Vagina (tissue), 2 donors: ENCODE measurements at regions not wholly inside any gene's neighbourhood (a gene's known extent, or its start where the extent isn't known, plus 50 kb on each side); places are given as distances from the start of the nearest gene placed in this dataset.

ENCODE experiments used
- POLR2A ChIP-seq, 2 donors: fragments of 450-650 bp; IDR thresholded peaks; one replicate each; pipeline ENCODE4 v1.6.1; 2017; ENCODE audit warnings: antibody characterized with exemption in 2 of 2, mild to moderate bottlenecking in 2 of 2, moderate library complexity in 2 of 2
- POLR2AphosphoS5 ChIP-seq, 2 donors: sonication (generic); formaldehyde crosslinking; IDR thresholded peaks; one replicate each; pipeline ENCODE4 v1.9.0; 2017; ENCODE audit warnings: antibody characterized with exemption in 2 of 2, mild to moderate bottlenecking in 2 of 2, low read depth in 1 of 2; ENCODE audit not compliant: insufficient read depth in 1 of 2
- TF ChIP-seq, protein P1 (sequence below), 3 experiments: fragments of 450-650 bp in 2 of 3; fragments of 200-600 bp in 1 of 3; sonication (generic) in 1 of 3; IDR thresholded peaks; one replicate each; pipeline ENCODE4 v1.5.1; 2017 to 2019; ENCODE audit warnings: antibody characterized with exemption in 3 of 3, mild to moderate bottlenecking in 2 of 3, moderate library complexity in 2 of 3

DNA sequence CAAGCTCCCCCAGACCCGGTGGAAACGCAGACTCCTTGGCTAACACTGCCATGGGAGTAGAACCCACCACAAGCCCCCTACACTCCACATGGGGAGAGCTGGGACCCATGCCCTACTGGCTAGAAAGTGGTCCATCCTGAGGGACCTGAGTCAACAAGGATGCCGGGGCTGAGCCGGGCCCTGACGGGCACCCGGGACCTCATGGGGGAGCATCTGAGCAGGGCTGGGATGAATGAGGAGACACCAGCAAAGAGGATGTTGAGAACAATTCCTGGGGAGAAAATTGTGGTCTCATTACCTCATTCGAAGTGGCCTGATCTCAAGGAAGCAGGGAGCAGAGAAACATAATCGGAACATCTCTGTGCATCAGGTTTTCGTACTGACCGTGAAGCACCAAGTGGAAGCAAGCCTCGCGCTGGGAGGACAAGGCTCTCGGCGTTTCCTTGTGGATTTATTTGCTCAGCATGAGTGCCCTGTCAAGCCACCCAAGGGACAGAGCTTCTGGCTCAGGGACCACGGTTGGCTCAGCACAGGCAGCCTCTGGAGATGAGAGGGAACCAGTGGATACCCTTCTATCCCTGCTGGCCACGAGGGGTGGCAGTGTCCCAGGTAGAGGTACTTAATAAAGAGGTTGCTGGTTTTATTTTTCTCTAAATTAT lies 132.2 kb upstream of the FAM20C start:
- no peak for TF ChIP-seq POLR2A (IDR thresholded peaks at IDR 0.05)
- TF ChIP-seq, protein P1, sequence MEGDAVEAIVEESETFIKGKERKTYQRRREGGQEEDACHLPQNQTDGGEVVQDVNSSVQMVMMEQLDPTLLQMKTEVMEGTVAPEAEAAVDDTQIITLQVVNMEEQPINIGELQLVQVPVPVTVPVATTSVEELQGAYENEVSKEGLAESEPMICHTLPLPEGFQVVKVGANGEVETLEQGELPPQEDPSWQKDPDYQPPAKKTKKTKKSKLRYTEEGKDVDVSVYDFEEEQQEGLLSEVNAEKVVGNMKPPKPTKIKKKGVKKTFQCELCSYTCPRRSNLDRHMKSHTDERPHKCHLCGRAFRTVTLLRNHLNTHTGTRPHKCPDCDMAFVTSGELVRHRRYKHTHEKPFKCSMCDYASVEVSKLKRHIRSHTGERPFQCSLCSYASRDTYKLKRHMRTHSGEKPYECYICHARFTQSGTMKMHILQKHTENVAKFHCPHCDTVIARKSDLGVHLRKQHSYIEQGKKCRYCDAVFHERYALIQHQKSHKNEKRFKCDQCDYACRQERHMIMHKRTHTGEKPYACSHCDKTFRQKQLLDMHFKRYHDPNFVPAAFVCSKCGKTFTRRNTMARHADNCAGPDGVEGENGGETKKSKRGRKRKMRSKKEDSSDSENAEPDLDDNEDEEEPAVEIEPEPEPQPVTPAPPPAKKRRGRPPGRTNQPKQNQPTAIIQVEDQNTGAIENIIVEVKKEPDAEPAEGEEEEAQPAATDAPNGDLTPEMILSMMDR (IDR thresholded peaks at IDR 0.05): no peak
- TF ChIP-seq POLR2AphosphoS5 (IDR thresholded peaks at IDR 0.05; ENCODE audit: insufficient read depth in 1 of 2, low read depth in 1 of 2): no peak
